WI38 (cell line): ENCODE measurements at regions not wholly inside any gene's neighbourhood (a gene's known extent, or its start where the extent isn't known, plus 50 kb on each side); places are given as distances from the start of the nearest gene placed in this dataset.

Experiments used
- H3K4me3 ChIP-seq: 2 replicates; pipeline ENCODE4 v1.5.1; 2011; ENCODE audit warnings: low read depth, mild to moderate bottlenecking, control low read depth, low read length
- CTCF ChIP-seq: IDR thresholded peaks from 2 replicates; pipeline ENCODE4 v1.5.1; 2012; ENCODE audit warnings: low read depth, mild to moderate bottlenecking, control low read depth, low read length

GRCh38 chr2:128958241-128958640, 639.6 kb upstream of the HS6ST1 start:
- TF ChIP-seq CTCF, result no peak
- H3K4me3 ChIP-seq, result no peak overlapping the region

DNA sequence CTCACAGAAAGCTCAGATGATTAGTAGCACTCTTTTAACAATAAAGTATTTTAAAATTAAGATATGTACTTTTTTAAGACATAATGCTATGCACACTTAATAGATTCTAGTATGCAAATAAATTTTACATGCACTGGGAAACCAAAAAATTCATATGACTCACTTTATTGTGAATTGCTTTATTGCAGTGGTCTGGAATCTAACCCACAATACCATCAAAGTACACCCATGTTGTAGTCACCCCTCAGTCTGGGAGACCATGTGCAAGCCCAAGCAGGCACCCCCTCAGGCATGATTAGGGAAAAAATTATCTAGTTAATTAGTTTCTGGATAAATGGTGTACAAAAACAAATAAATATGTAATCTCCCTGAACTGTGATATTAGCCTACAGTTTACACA, 649.0 kb upstream of the HS6ST1 start:
- no peak overlapping the region for H3K4me3 ChIP-seq
- TF ChIP-seq CTCF, result no peak

GRCh38 chr2:128969374-128969773, 650.7 kb upstream of the HS6ST1 start:
- H3K4me3 ChIP-seq, result no peak overlapping the region
- no peak for TF ChIP-seq CTCF

- TF ChIP-seq CTCF, result no peak
- no peak overlapping the region for H3K4me3 ChIP-seq
These were observed 651.9 kb upstream of the HS6ST1 start for GRCh38 chr2:128970332-128971116.

DNA sequence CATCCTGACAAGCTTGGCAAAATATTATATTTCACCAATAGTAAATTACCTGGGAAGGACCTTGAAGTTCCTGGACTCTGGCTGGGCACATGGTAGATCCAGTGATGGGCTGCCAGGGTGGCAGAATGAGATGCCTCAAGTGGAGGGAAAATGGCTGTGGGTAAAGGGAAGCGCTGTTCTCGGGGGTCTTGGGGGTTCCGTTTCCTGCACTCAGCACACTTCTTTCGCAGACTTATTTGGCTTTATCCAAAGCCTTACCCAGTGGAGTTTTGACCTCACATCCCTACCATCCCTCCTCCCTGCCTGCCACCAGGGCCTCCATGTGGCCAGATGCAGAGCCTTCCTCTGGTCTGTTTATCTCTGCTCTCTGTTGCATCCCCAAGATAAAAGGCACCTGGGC, 654.9 kb upstream of the HS6ST1 start:
- no peak for TF ChIP-seq CTCF
- no peak overlapping the region for H3K4me3 ChIP-seq

DNA sequence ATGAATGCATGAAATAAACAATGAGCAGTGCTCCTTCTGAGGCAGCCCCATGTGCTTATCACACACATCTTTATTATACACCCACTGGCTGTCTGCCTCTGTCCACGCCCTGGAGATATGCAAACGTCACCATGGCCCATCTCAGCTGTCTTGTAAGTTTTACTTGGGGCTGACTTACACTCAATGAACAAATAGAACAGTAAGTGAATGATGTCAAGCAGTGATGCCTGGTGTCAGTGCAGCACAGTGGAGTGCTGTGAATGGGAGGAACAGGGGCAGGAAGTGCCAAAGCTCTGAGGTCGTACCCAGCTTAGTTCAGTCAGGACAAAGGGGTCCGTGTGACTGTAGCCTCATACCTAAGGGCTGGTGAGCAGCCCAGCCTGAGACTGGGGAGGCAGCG, 659.5 kb upstream of the HS6ST1 start:
- no peak overlapping the region for H3K4me3 ChIP-seq
- TF ChIP-seq CTCF, result no peak

- no peak overlapping the region for H3K4me3 ChIP-seq
- no peak for TF ChIP-seq CTCF
These were observed 660.5 kb upstream of the HS6ST1 start for GRCh38 chr2:128979182-128979581.
